H1 (cell line): ENCODE measurements at regions not wholly inside any gene's neighbourhood (a gene's known extent, or its start where the extent isn't known, plus 50 kb on each side); places are given as distances from the start of the nearest gene placed in this dataset.

Experiments
- CTCF ChIA-PET: fragments of 300-600 bp; sonication (Branson Sonifier 250); formaldehyde crosslinking; loops from one replicate; lab custom pipeline; 2021; ENCODE audit not compliant: partially characterized antibody; lab: Charles Lee
- POLR2A ChIA-PET: fragments of 300-600 bp; sonication (Branson Sonifier 250); formaldehyde crosslinking; loops from one replicate; lab custom pipeline; 2021; ENCODE audit warnings: inconsistent platforms; ENCODE audit not compliant: partially characterized antibody; lab: Charles Lee
- DNase-seq, 2 experiments: peaks; one replicate each; pipeline versions ENCODE4 v3.0.0 to v3.0.0-alpha.2; 2010 to 2022; ENCODE audit warnings: low spot score in 2 of 2, low read depth in 1 of 2, mixed read lengths in 1 of 2
- FAIRE-seq: peaks from 2 replicates; lab custom pipeline; 2011; peaks lifted over from hg19 to GRCh38; lab: Jason Lieb, UNC
- H2AFZ ChIP-seq: 2 replicates; pipeline ENCODE4 v1.8.1; 2012; ENCODE audit warnings: low read length, inconsistent platforms
- H2AK5ac ChIP-seq: 2 replicates; pipeline ENCODE4 v1.6.1; 2013; ENCODE audit warnings: low read depth, low read length
- H2BK120ac ChIP-seq: replicated peaks from 2 replicates; pipeline ENCODE3; 2013; ENCODE audit warnings: low read depth, low read length, inconsistent platforms
- H2BK12ac ChIP-seq: 2 replicates; pipeline ENCODE4 v1.6.1; 2013; ENCODE audit warnings: low read depth, low read length
- H2BK15ac ChIP-seq: 2 replicates; pipeline ENCODE4 v1.6.1; 2013; ENCODE audit warnings: low read length
- H2BK20ac ChIP-seq: 2 replicates; pipeline ENCODE4 v1.6.1; 2013; ENCODE audit warnings: low read length
- H2BK5ac ChIP-seq: 2 replicates; pipeline ENCODE4 v1.6.1; 2013; ENCODE audit warnings: low read depth, low read length
- H3K14ac ChIP-seq: 2 replicates; pipeline ENCODE4 v1.6.1; 2013; ENCODE audit warnings: inconsistent platforms; ENCODE audit not compliant: insufficient read length
- H3K18ac ChIP-seq: 2 replicates; pipeline ENCODE4 v1.6.1; 2013; ENCODE audit warnings: low read length; ENCODE audit errors: extremely low read depth
- H3K23ac ChIP-seq: 2 replicates; pipeline ENCODE4 v1.6.1; 2013; ENCODE audit warnings: inconsistent platforms; ENCODE audit not compliant: insufficient read length
- H3K23me2 ChIP-seq: 2 replicates; pipeline ENCODE4 v1.6.1; 2013; ENCODE audit warnings: low read depth, low read length
- H3K27ac ChIP-seq: 2 replicates; pipeline ENCODE4 v1.6.1; 2011; ENCODE audit warnings: low read depth, low read length, inconsistent platforms
- H3K27me3 ChIP-seq, 4 experiments: replicated peaks in 1 of 4; 1 replicate in 1 of 4; 2 replicates in 3 of 4; pipeline versions ENCODE4 v1.6.1 to v1.8.1; 2011 to 2013; ENCODE audit warnings: low read length in 3 of 4, mild to moderate bottlenecking in 3 of 4, inconsistent platforms in 2 of 4, mixed read lengths in 2 of 4, moderate library complexity in 1 of 4; ENCODE audit not compliant: control insufficient read depth in 3 of 4, insufficient read depth in 3 of 4; ENCODE audit errors: extremely low read depth in 1 of 4
- H3K36me3 ChIP-seq, 4 experiments: 2 replicates each; pipeline versions ENCODE4 v1.6.1 to v1.8.1; 2011 to 2013; ENCODE audit warnings: mild to moderate bottlenecking in 4 of 4, low read length in 3 of 4, moderate library complexity in 2 of 4, control low read depth in 1 of 4, inconsistent platforms in 1 of 4; ENCODE audit not compliant: insufficient read depth in 4 of 4, control insufficient read depth in 2 of 4
- H3K4ac ChIP-seq: replicated peaks from 2 replicates; pipeline ENCODE3; 2013; ENCODE audit warnings: low read length, low read depth, mixed read lengths, inconsistent platforms; ENCODE audit not compliant: insufficient read length
- H3K4me1 ChIP-seq, 4 experiments: replicated peaks in 1 of 4; 1 replicate in 1 of 4; 2 replicates in 3 of 4; pipeline versions ENCODE4 v1.6.1 to v1.8.1; 2011 to 2013; ENCODE audit warnings: low read length in 3 of 4, inconsistent platforms in 2 of 4, mixed read lengths in 1 of 4; ENCODE audit not compliant: insufficient read depth in 4 of 4, control insufficient read depth in 3 of 4
- H3K4me2 ChIP-seq, 2 experiments: 2 replicates each; pipeline versions ENCODE4 v1.6.1 to v1.8.1; 2011 to 2013; ENCODE audit warnings: low read depth in 2 of 2, low read length in 2 of 2, control low read depth in 1 of 2, inconsistent platforms in 1 of 2, mild to moderate bottlenecking in 1 of 2; ENCODE audit not compliant: insufficient read depth in 1 of 2
- H3K4me3 ChIP-seq, 4 experiments: fragments of 200-600, 300-600 bp in 1 of 4; sonication (generic), shearing (Covaris generic), sonication (Bioruptor Twin) in 1 of 4; 2 replicates each; pipeline versions ENCODE4 v1.5.1 to v1.8.1; 2011 to 2016; ENCODE audit warnings: low read length in 4 of 4, low read depth in 3 of 4, control low read depth in 2 of 4, inconsistent platforms in 2 of 4, mild to moderate bottlenecking in 2 of 4, mixed read lengths in 1 of 4, moderate library complexity in 1 of 4; ENCODE audit not compliant: insufficient read depth in 2 of 4; ENCODE audit errors: extremely low read depth in 1 of 4
- H3K56ac ChIP-seq: replicated peaks from 2 replicates; pipeline ENCODE3; 2013; ENCODE audit warnings: low read depth, mild to moderate bottlenecking, mixed read lengths, low read length, inconsistent platforms; ENCODE audit not compliant: insufficient read length
- H3K79me1 ChIP-seq: 2 replicates; pipeline ENCODE4 v1.6.1; 2013; ENCODE audit warnings: low read depth, low read length, control low read depth
- H3K79me2 ChIP-seq, 2 experiments: 2 replicates each; pipeline versions ENCODE4 v1.6.1 to v1.8.1; 2012 to 2013; ENCODE audit warnings: low read length in 2 of 2, mild to moderate bottlenecking in 2 of 2, inconsistent platforms in 1 of 2; ENCODE audit not compliant: insufficient read depth in 2 of 2, control insufficient read depth in 1 of 2
- H3K9ac ChIP-seq, 4 experiments: replicated peaks in 1 of 4; 1 replicate in 1 of 4; 2 replicates in 3 of 4; pipeline versions ENCODE4 v1.6.1 to v1.8.1; 2011 to 2013; ENCODE audit warnings: low read depth in 3 of 4, low read length in 3 of 4, control low read depth in 2 of 4, mild to moderate bottlenecking in 2 of 4, moderate library complexity in 2 of 4, inconsistent platforms in 1 of 4; ENCODE audit errors: extremely low read depth in 1 of 4
- H3K9me3 ChIP-seq, 2 experiments: 2 replicates each; pipeline versions ENCODE4 v1.6.1 to v1.8.1; 2012 to 2013; ENCODE audit warnings: mild to moderate bottlenecking in 2 of 2, moderate library complexity in 2 of 2, control low read depth in 1 of 2, inconsistent platforms in 1 of 2, low read depth in 1 of 2, low read length in 1 of 2, mixed read lengths in 1 of 2; ENCODE audit not compliant: insufficient read depth in 2 of 2
- H4K20me1 ChIP-seq, 2 experiments: replicated peaks in 1 of 2; 2 replicates each; pipeline versions ENCODE3 to v1.8.1; 2011 to 2013; ENCODE audit warnings: inconsistent platforms in 2 of 2, low read length in 2 of 2, mild to moderate bottlenecking in 1 of 2; ENCODE audit not compliant: insufficient read depth in 2 of 2, control insufficient read depth in 1 of 2
- H4K5ac ChIP-seq: 2 replicates; pipeline ENCODE4 v1.6.1; 2013; ENCODE audit warnings: low read length, low read depth, mixed read lengths, inconsistent platforms; ENCODE audit not compliant: insufficient read length
- H4K8ac ChIP-seq: 2 replicates; pipeline ENCODE4 v1.8.0; 2013; ENCODE audit warnings: mild to moderate bottlenecking, moderate library complexity, low read length, inconsistent platforms; ENCODE audit not compliant: insufficient read depth; ENCODE audit errors: extremely low read depth
- H4K91ac ChIP-seq: replicated peaks from 2 replicates; pipeline ENCODE3; 2013; ENCODE audit warnings: low read length, mixed read lengths, inconsistent platforms; ENCODE audit not compliant: insufficient read length
- CEBPB ChIP-seq: IDR thresholded peaks from 2 replicates; pipeline ENCODE4 v1.6.1; 2012; ENCODE audit warnings: low read depth, low read length
- MAFK ChIP-seq: IDR thresholded peaks from 2 replicates; pipeline ENCODE4 v1.6.1; 2012; ENCODE audit warnings: low read depth, mild to moderate bottlenecking, improper control_type of control experiment, low read length
- RXRA ChIP-seq: IDR thresholded peaks from 2 replicates; pipeline ENCODE4 v1.6.1; 2011; ENCODE audit warnings: low read depth, mild to moderate bottlenecking, low read length, moderate library complexity; ENCODE audit not compliant: insufficient read depth
- SIN3A ChIP-seq, 2 experiments: IDR thresholded peaks in 1 of 2; conservative IDR thresholded peaks in 1 of 2; 2 replicates each; pipeline ENCODE4 v1.6.1; 2011 to 2012; ENCODE audit warnings: low read length in 2 of 2, improper control_type of control experiment in 1 of 2, low read depth in 1 of 2, mild to moderate bottlenecking in 1 of 2
- SIRT6 ChIP-seq: IDR thresholded peaks from one replicate; pipeline ENCODE4 v1.7.1; 2012; ENCODE audit warnings: low read length, inconsistent platforms
- SIX5 ChIP-seq: IDR thresholded peaks from 2 replicates; pipeline ENCODE4 v1.6.1; 2011; ENCODE audit warnings: mild to moderate bottlenecking, low read depth, low read length
- SRF ChIP-seq: IDR thresholded peaks from 2 replicates; pipeline ENCODE4 v1.6.1; 2011; ENCODE audit warnings: mild to moderate bottlenecking, low read depth, low read length, moderate library complexity
- SUZ12 ChIP-seq: fragments of 200-600 bp; sonication (generic); IDR thresholded peaks from 2 replicates; pipeline ENCODE4 v1.6.1; 2012; ENCODE audit warnings: mild to moderate bottlenecking, inconsistent platforms, low read length, moderate library complexity, mixed read lengths
- TAF7 ChIP-seq: optimal IDR thresholded peaks from 2 replicates; pipeline ENCODE3; 2011; ENCODE audit warnings: low read depth, mild to moderate bottlenecking, inconsistent platforms, low read length, moderate library complexity, borderline replicate concordance
- WGBS, 2 experiments: shearing (Covaris generic) in 1 of 2; methylation state at CpG; one replicate each; pipeline versions ENCODE4 v1.1.6 to v1.1.7; 2013 to 2015; ENCODE audit warnings: low lambda C conversion rate in 2 of 2, mixed read lengths in 2 of 2, inconsistent platforms in 1 of 2, low coverage in 1 of 2, missing lambda C conversion rate in 1 of 2; ENCODE audit not compliant: insufficient replicate concordance in 2 of 2, insufficient coverage in 1 of 2, insufficient read length in 1 of 2; ENCODE audit errors: extremely low coverage in 1 of 2, missing lambda C conversion rate in 1 of 2; 5-methylcytosine and 5-hydroxymethylcytosine counted together
- TF ChIP-seq, protein P1 (sequence below): IDR thresholded peaks from 2 replicates; pipeline ENCODE4 v1.6.1; 2012; ENCODE audit warnings: low read length, inconsistent platforms
- TF ChIP-seq, protein P2 (sequence below): IDR thresholded peaks from 2 replicates; pipeline ENCODE4 v1.6.1; 2012; ENCODE audit warnings: inconsistent platforms

DNA sequence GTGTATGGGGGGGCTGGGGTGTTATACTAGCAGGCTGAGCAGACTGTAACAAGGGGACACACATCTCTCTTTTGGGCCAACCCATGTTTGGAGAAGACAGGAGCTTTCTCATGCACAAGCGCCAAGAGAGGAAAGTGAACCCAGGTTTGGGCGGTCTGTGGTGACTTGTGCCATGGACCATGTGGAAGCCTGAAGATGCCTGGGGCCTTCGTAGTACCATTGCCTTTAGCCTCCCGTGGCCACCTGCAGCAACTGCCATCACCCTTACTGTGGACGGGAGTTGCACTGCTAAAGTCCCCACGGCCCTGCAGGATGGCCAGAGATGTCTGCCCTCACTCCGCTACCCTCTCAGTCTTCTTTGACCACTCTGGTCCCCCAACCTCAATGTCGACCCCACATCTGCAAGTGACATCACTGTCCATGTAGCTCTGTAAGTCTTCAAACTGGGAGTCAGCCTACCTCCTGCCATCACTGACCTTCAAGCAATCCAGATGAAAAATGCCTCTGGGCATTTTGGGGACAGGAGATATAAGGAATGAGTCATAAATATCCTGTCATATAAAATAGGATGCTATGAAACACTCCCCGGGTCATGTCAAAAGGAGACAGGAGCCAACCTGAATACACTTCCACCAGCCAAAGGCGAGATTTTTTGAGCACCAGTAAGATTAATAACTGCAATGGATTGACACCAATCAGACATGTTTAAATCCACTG is 74.7 kb upstream of the C15orf39 start:
- CTCF ChIA-PET, result interaction anchor here (0.6 kb wide), 2 partner anchors 295 to 348 kb away, joined by 3 read pairs; no protein-coding TSS in a partner anchor
- H3K9me3 ChIP-seq, result no peaks in the 10 kb centered on the region
- no peak overlapping the region for H2AK5ac ChIP-seq
- no peak overlapping the region for H3K14ac ChIP-seq
- no peak overlapping the region for H2BK5ac ChIP-seq
- H3K27me3 ChIP-seq, result no peaks in the 10 kb centered on the region
- no peak overlapping the region for H3K18ac ChIP-seq
- H3K9ac ChIP-seq, result no peak overlapping the region
- no peak overlapping the region for H3K27ac ChIP-seq
- no peak overlapping the region for H3K4me2 ChIP-seq
- no peak overlapping the region for H4K8ac ChIP-seq
- no peak overlapping the region for H4K91ac ChIP-seq
- H2BK120ac ChIP-seq, result no peak overlapping the region
- H3K4me3 ChIP-seq, result no peak overlapping the region
- peaks cover 0 to 5% (median under 1%) of the 10 kb centered on the region in 4 experiments; a peak in 2 of 7 replicates for H3K4me1 ChIP-seq
- FAIRE-seq (no peak), DNase-seq (no peak)
- no peak overlapping the region for H3K4ac ChIP-seq
- H3K56ac ChIP-seq, result no peak overlapping the region
- H4K5ac ChIP-seq, result no peak overlapping the region
- no peak overlapping the region for H2AFZ ChIP-seq
- H2BK15ac ChIP-seq, result no peak overlapping the region
- POLR2A ChIA-PET, result interaction anchor here (1.5 kb wide), 1 partner anchor 13 kb away, joined by 4 read pairs; no protein-coding TSS in a partner anchor
- H4K20me1 ChIP-seq, result no peaks in the 10 kb centered on the region
- no peak overlapping the region for H2BK20ac ChIP-seq
- no peak overlapping the region for H3K23ac ChIP-seq
- no peaks in the 10 kb centered on the region for H3K36me3 ChIP-seq
- no peaks in the 10 kb centered on the region; the same call in 1 of the 2 replicates for H3K79me1 ChIP-seq
- no peaks in the 10 kb centered on the region for H3K23me2 ChIP-seq
- no peak overlapping the region for H2BK12ac ChIP-seq
- 94% methylated on average over 10 of the region's 10 CpGs; no CpG with 5 or more reads in 1 of the 2 experiments for WGBS, 2 experiments
- H3K79me2 ChIP-seq, result no peaks in the 10 kb centered on the region
- TF ChIP-seq SUZ12 (no peak), RXRA (no peak), MAFK (no peak), SRF (no peak), SIRT6 (no peak), SIN3A (conservative IDR thresholded peaks at IDR 0.05 in 1 of 2, IDR thresholded peaks at IDR 0.05 in 1 of 2; ENCODE audit: low read depth in 1 of 2, low read length in 2 of 2) (no peak), TAF7 (no peak), CEBPB (no peak), SIX5 (no peak)
- TF ChIP-seq, protein P1, sequence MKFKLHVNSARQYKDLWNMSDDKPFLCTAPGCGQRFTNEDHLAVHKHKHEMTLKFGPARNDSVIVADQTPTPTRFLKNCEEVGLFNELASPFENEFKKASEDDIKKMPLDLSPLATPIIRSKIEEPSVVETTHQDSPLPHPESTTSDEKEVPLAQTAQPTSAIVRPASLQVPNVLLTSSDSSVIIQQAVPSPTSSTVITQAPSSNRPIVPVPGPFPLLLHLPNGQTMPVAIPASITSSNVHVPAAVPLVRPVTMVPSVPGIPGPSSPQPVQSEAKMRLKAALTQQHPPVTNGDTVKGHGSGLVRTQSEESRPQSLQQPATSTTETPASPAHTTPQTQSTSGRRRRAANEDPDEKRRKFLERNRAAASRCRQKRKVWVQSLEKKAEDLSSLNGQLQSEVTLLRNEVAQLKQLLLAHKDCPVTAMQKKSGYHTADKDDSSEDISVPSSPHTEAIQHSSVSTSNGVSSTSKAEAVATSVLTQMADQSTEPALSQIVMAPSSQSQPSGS, result no peak
- TF ChIP-seq, protein P2, sequence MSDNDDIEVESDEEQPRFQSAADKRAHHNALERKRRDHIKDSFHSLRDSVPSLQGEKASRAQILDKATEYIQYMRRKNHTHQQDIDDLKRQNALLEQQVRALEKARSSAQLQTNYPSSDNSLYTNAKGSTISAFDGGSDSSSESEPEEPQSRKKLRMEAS, result no peak
